NCI-H2029 treated with DMSO at 0.1 percent for 48 hours (cell line): ENCODE measurements at regions not wholly inside any gene's neighbourhood (a gene's known extent, or its start where the extent isn't known, plus 50 kb on each side); places are given as distances from the start of the nearest gene placed in this dataset.

ENCODE experiments used
- DNase-seq: peaks from one replicate; lab custom pipeline; 2025; lab: John Stamatoyannopoulos, UW

DNA sequence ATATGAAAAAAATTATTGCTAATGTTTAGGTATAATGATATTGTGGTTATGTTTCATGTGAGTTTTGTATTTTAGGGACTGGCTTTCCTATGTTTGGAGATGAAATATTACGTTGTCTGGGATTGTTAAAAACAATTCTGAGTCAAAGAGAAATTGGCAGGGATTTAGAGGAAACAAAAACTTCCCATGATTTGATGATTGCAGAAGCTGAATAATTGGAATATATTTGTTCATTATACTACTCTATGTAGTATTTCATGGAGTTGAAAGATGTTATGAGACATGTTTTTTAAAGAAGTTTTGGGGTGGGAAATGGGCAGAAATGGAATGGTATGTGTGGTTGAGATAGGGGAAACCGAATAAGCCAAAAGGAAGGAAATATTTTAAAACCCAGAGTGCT is 1392.9 kb downstream of the EFNB2 start:
- DNase-seq, result no peak

GRCh38 chr13:105139380-105140285 is 1395.8 kb downstream of the EFNB2 start:
- peak; percentile 3 for DNase-seq

DNA sequence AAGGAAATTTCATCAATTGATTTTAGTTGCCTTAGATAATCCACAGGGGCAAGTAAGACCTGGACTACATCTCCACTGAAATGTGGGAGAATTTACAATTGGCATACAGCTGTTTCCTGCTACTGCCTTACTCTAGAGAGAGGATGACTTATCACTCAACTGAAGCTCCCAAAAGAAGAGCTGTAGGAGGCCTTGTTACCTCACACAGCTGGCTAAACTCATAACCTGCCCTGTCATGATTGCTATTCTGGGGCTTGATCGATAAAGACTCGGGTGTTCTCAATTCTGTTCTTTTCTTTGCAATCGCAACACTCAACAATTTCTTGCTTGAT is 1396.4 kb downstream of the EFNB2 start:
- DNase-seq, result no peak

DNA sequence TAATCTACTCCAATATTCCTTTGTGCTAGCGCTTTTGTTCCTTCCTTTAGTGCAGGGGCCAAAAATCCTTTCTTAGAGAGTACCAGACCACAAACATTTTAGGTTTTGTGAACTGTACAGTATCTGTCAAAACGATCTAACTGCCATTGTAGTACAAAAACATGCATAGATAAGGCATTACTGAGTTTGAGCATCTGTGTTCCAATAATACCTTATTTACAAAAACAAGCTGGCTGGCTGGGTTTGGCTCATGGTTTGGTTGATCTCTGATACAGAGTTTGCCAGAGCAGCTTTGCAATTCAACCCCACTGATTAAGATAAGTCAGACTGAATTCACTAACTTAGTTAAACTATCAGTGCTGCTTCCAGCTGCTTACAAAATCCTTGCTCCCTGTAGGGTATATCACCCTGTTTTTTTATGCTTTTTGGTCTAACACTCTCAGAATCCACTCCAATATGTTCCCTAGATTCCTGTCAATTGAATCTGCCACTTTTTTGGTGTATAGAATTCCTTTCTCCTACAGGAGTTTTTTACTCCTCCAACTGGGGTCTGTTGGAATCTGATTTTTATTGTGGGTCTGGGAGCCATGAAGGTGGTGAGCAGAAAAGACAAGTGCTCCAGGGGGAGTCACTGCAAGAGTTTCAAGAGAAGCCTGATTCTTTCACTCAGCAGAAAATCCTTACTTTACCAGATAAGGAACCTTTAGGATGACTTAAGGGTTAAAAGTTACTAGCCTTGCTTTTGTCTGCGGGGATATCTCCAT is 1399.4 kb downstream of the EFNB2 start:
- DNase-seq, result no peak

- no peak for DNase-seq
Observed at GRCh38 chr13:105127732-105128131, 1407.7 kb downstream of the EFNB2 start.

GRCh38 chr13:105121221-105121620 is 1414.2 kb downstream of the EFNB2 start:
- no peak for DNase-seq

GRCh38 chr13:105118426-105118985 is 1417.0 kb downstream of the EFNB2 start:
- DNase-seq, result no peak

- no peak for DNase-seq
Observed at GRCh38 chr13:105116966-105117365, 1418.5 kb downstream of the EFNB2 start.

DNA sequence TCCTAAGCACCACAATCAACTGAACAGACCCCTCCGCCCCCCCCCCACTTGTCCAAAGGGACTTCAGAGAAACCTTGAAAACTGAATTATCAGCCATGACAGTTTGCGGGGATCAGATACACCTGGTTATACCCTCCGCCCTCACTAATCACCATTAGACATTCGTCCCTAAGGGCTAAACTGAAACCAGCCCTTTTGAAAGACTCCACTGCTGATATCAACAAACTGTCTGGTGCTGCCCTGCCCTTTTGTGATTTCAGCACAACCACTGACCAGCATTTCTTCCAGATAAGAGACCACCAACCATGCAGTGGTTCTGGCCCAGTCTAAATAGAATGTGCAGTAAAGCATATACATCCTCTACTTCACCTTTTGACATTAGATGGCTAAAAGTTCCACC is 1422.9 kb downstream of the EFNB2 start:
- no peak for DNase-seq

DNA sequence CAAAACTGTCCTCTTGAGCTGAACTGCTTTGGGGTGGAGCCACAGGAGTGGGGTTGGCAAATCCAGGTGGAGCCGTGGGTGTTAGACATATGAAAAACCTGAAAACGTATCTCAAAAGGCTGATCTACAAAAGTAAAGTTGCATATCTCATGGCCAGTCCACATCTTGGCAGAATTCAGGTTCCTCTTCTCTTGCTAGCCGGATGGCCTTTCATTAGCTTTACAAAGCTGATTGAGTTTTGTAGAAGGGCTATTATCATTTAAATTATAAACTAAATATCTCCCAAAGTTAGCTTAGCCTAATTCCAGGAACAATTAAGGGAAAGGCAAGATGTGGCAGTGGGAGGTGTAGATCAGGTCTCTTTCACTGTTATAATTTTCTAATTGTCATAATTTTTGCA is 1427.7 kb downstream of the EFNB2 start:
- no peak for DNase-seq

DNA sequence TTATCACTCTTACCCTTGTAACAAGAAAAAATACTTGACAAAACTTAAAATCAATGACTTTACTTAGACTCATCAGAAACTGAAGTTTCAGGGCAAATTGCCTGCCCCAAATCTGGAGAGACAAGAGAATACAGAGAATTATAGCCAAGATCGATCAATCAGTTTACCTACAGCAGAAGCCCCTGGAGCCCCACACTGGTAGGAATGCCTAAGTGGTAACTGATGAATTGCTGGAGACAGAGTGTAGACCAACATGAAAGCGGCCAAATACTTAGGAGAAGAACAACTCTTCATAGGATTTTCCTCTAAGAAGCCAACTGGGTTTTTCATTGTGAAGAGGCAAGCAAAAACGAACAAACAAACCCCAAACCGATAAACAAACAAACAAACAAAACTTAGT is 1430.0 kb downstream of the EFNB2 start:
- DNase-seq, result no peak

GRCh38 chr13:105097521-105097920 is 1437.9 kb downstream of the EFNB2 start:
- no peak for DNase-seq

DNA sequence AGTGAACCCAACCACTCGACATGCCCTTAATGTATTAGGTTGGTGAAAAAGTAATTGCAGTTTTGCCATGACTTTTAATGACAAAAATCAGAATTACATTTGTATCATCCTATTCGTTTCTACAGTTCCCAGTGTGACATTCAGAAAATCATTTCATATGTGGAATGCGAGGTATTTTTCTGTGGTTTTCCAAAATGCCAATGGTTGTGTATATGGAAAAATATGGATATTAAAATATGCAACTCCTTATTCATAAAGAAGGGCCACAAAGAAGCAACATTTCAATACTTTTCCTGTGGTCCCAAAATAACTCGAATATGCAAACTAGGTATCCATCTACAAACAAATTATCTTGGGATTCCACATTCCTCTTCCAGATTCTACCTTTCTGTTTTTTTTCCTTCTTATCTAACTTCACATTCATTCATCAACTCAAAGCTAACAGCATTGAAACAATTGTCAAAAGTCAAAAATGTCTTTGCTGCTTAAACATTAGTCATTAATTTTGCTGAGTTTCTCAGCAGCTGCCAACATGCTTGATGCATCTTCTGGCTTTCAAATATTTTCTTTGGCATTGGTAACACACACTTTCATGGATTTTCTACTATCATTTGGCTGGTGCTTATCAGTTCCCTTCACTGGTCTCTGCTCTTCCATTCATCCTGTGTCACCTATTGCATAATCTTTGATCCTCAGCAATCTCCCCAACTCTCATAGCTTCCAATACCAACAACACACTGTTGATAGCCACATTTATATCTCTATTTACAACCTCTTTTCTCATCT is 1445.4 kb downstream of the EFNB2 start:
- no peak for DNase-seq

- no peak for DNase-seq
Observed at GRCh38 chr13:105087945-105088344, 1447.5 kb downstream of the EFNB2 start.

DNA sequence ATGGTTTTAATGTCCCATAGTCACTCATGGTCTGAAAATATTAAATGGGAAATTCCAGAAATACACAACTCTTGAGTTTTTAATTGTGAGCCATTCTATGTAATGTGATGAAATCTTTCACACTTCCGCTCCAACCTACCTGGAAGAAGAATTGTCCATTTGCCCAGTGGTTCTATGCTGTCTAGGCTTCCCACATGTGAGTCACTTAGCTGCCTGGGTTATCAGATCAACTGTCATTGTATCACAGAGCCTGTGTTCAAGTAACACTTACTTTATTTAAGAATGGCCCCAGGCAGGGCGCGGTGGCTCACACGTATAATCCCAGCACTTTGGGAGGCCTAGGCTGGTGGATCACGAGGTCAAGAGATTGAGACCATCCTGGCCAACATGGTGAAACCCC is 1450.5 kb downstream of the EFNB2 start:
- DNase-seq, result no peak

DNA sequence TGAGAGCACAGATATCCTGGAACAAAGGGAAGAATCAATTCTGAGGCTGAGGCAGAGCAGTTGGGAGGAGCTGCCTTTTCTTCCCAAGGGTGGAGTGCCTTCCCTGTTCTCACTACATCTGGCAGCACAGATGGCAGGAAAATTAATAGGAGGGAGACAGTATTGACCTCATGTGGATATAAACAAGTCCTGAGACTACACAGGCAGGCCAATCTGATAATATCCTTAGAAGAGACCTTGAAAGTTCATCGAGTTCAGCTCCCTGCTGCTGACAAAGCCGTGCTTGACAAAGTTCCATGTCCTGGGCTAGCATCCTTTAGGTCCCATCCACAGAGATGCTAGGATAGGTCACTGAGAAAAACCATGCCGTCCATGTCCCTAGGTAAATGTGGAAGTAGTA is 1451.5 kb downstream of the EFNB2 start:
- no peak for DNase-seq

- DNase-seq, result no peak
Observed at GRCh38 chr13:105074755-105075154, 1460.7 kb downstream of the EFNB2 start.

DNA sequence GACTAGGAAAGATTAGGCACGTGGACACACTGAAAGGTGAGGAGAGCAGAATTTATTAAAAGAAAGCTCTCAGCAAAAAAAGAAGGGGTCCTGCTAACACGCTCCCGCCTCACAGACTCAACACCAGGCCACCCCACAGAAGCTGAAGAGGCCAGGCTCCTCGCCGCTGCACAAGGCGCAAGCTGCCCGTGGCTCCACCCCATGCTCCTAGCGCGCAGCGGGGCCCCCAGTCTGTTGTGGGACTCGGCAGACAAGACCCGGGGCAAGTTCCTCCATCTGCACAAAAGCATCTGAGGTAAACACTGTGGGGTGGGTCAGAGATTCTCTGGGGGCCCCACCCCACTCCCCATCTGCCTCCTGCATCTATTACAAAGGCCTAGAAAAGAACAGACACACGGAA is 1462.4 kb downstream of the EFNB2 start:
- no peak for DNase-seq

GRCh38 chr13:105070452-105070851 is 1465.0 kb downstream of the EFNB2 start:
- no peak for DNase-seq

DNA sequence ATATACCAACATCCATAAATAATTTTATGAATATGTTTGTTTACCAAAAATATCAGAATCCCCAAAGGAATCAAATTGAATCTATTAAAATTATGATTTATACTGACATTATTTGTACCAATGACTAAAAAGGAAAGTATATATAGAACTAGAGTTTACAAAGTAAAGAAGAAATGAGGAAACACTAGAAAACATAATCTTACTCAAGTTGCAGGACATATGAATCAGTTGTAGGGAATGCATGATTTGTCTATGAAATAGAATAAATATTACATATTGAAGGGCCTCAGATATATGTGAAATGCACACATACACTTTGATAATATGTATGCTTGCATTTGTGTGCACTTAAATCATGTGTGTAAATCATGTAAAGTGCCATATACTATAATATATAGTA is 1466.4 kb downstream of the EFNB2 start:
- DNase-seq, result no peak

- no peak for DNase-seq
Observed at GRCh38 chr13:105063676-105064075, 1471.8 kb downstream of the EFNB2 start.

DNA sequence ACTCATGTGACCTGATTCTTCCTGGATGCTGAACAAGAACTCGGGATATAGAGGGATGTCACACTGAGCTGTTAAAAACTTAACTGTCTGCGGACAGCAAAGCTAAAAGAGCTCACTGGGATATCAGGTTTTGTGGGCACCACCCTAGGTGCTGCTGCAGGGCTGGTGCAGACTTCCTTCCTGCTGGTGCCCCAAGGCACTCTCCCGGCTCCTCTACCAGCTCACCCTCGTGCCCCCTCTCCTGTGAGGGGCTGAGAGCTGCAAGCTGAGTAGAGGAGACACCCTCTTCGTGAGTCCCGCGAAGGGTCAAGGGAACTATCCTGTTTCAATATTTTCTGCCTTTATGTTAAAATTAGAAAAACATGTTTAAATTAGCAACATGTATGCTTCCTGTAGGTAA is 1475.7 kb downstream of the EFNB2 start:
- no peak for DNase-seq
